ENCODE measurements at regions not wholly inside any gene's neighbourhood (a gene's known extent, or its start where the extent isn't known, plus 50 kb on each side); places are given as distances from the start of the nearest gene placed in this dataset.
A peak's percentile ranks its signal among the peaks of the same experiment; 100 is the strongest.

DNA sequence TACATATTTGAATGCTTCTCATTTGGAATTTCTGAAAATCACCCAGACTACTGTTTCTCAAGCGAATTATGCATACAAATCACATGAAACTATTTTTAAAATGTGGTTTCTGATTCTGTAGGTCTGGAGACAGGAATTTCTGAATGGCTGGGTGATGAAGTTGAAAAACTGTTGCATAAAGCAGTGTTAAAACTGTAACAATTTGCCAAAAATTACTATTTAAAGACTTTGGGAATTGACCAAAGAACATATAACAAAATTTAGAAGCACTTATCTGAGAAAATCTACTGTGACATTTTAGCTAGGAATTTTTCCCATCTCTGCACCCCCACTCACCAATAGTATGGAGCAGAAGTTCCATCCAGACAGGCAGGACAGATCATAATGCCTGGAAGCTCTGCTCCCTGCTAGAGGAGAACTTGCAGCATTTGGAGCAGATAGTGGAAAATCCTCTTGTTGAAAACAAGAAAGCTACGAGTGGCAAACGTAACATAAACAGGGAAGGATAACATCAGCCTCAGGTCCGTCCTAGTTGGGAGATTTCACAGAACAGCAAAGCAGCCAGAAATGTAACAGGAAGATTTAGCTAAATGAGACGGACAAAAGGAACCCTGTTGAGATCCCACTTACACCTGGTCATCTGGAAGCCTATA is 132.3 kb upstream of the MCTP2 start:
- H3K9ac ChIP-seq (ENCODE audit: low read length), result no peak overlapping the region
- no peak overlapping the region for H3K56ac ChIP-seq (ENCODE audit: low read length)
- H3K18ac ChIP-seq (ENCODE audit: low read length), result no peak overlapping the region
- H3K4me3 ChIP-seq (ENCODE audit: low read length), result no peak overlapping the region
- H3K79me2 ChIP-seq (ENCODE audit: control insufficient read depth, insufficient read depth, low read length), result no peaks in the 10 kb centered on the region
- H3K4ac ChIP-seq (ENCODE audit: low read depth, low read length), result no peak overlapping the region
- H3K79me1 ChIP-seq (ENCODE audit: low read length), result no peaks in the 10 kb centered on the region
- no peak overlapping the region for H2BK120ac ChIP-seq (ENCODE audit: low read depth, low read length)
- no peak overlapping the region for H3K4me2 ChIP-seq (ENCODE audit: low read length)
- H2BK5ac ChIP-seq (ENCODE audit: low read length), result no peak overlapping the region
- H2AK5ac ChIP-seq (ENCODE audit: low read length), result no peak overlapping the region
- no peak overlapping the region for H2BK15ac ChIP-seq (replicated peaks; ENCODE audit: low read depth)
- no peaks in the 10 kb centered on the region for H3K36me3 ChIP-seq (ENCODE audit: control insufficient read depth, insufficient read depth, low read length)
- no peak overlapping the region for H3K27ac ChIP-seq (ENCODE audit: low read depth, low read length)
- no peaks in the 10 kb centered on the region for H3K4me1 ChIP-seq (ENCODE audit: control insufficient read depth, low read depth, low read length)
- no peak for DNase-seq
- H4K5ac ChIP-seq (ENCODE audit: low read length), result no peak overlapping the region
- no peak overlapping the region for H3K23ac ChIP-seq (ENCODE audit: low read length)
- H4K8ac ChIP-seq (ENCODE audit: low read depth, low read length), result no peak overlapping the region
- no peaks in the 10 kb centered on the region for H3K27me3 ChIP-seq (ENCODE audit: insufficient read depth, low read length, poor library complexity)
- WGBS (ENCODE audit: extremely low coverage, insufficient coverage, low lambda C conversion rate), result no CpG with 5 or more reads among the region's 5 CpGs

DNA sequence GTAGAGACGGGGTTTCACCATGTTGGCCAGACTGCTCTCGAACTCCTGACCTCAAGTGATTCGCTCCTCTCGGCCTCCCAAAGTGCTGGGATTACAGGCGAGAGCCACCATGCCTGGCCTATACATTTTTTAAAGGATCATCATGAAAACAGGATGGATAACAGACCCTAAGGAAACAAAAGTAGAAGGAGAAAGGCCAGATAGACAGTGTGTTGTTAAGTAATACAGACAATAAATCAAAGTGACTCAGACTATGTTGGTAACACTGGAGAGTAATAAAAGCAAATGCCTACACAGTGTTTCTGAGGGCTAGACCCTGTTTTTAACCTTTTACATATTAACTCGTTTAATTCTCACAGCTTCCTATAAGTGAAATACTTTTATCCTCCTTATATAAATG is 133.8 kb upstream of the MCTP2 start:
- H3K18ac ChIP-seq (ENCODE audit: low read length), result no peak overlapping the region
- no peak overlapping the region for H3K23ac ChIP-seq (ENCODE audit: low read length)
- H3K4me2 ChIP-seq (ENCODE audit: low read length), result no peak overlapping the region
- WGBS (ENCODE audit: extremely low coverage, insufficient coverage, low lambda C conversion rate), result no CpG with 5 or more reads among the region's 6 CpGs
- H3K36me3 ChIP-seq (ENCODE audit: control insufficient read depth, insufficient read depth, low read length), result no peaks in the 10 kb centered on the region
- H3K27me3 ChIP-seq (ENCODE audit: insufficient read depth, low read length, poor library complexity), result no peaks in the 10 kb centered on the region
- DNase-seq, result no peak
- no peak overlapping the region for H2BK5ac ChIP-seq (ENCODE audit: low read length)
- H4K5ac ChIP-seq (ENCODE audit: low read length), result no peak overlapping the region
- H2BK120ac ChIP-seq (ENCODE audit: low read depth, low read length), result no peak overlapping the region
- no peak overlapping the region for H4K8ac ChIP-seq (ENCODE audit: low read depth, low read length)
- H3K56ac ChIP-seq (ENCODE audit: low read length), result no peak overlapping the region
- no peaks in the 10 kb centered on the region for H3K79me2 ChIP-seq (ENCODE audit: control insufficient read depth, insufficient read depth, low read length)
- H3K79me1 ChIP-seq (ENCODE audit: low read length), result no peaks in the 10 kb centered on the region
- H2BK15ac ChIP-seq (replicated peaks; ENCODE audit: low read depth), result no peak overlapping the region
- no peak overlapping the region for H3K4me3 ChIP-seq (ENCODE audit: low read length)
- H2AK5ac ChIP-seq (ENCODE audit: low read length), result no peak overlapping the region
- H3K4me1 ChIP-seq (ENCODE audit: control insufficient read depth, low read depth, low read length), result no peaks in the 10 kb centered on the region
- H3K4ac ChIP-seq (ENCODE audit: low read depth, low read length), result no peak overlapping the region
- no peak overlapping the region for H3K27ac ChIP-seq (ENCODE audit: low read depth, low read length)
- H3K9ac ChIP-seq (ENCODE audit: low read length), result no peak overlapping the region

DNA sequence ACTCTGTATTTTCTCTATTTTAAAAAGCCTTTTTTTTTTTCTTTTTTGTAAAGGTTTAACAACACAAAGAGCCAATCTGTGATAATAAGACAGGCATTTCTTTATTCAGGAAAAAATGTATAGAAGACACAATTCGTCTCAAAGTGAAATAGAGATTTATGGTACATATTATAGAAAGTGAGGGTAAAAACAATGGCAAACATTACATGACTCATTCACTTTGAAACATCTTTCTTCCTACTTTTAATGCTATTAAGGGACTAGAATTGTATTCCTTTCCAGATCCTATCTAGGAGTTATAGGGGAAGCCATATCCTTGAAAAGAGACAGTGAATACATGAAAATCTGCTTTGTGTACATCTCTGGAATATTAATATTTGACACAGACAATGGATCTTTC is 137.1 kb upstream of the MCTP2 start:
- no CpG with 5 or more reads among the region's 1 CpG for WGBS (ENCODE audit: extremely low coverage, insufficient coverage, low lambda C conversion rate)

DNA sequence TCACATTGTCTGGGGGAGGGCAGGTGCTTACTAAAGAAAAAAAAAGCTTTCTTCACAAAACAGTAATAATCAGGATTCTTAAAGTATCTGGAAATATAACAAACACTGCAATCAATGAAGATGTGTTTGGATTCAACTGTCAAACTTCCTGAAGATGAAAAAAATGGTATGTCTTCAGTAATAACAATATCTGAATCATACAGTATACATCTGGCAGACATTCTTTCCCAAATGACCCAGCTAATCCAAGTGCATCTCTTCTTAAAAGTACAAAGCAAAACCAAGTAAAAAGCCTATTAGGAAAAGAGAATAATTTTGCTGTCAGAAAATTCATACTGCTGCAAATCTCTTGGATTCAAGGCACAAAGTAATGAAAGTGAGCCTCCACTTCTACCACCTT is 145.0 kb upstream of the MCTP2 start:
- H3K36me3 ChIP-seq (ENCODE audit: control insufficient read depth, insufficient read depth, low read length), result no peaks in the 10 kb centered on the region
- no peak overlapping the region for H3K4me3 ChIP-seq (ENCODE audit: low read length)
- no peak overlapping the region for H4K5ac ChIP-seq (ENCODE audit: low read length)
- H4K8ac ChIP-seq (ENCODE audit: low read depth, low read length), result no peak overlapping the region
- no peaks in the 10 kb centered on the region for H3K27me3 ChIP-seq (ENCODE audit: insufficient read depth, low read length, poor library complexity)
- no peak overlapping the region for H2BK5ac ChIP-seq (ENCODE audit: low read length)
- H3K4me2 ChIP-seq (ENCODE audit: low read length), result no peak overlapping the region
- no peaks in the 10 kb centered on the region for H3K79me1 ChIP-seq (ENCODE audit: low read length)
- no peak overlapping the region for H3K18ac ChIP-seq (ENCODE audit: low read length)
- H3K4me1 ChIP-seq (ENCODE audit: control insufficient read depth, low read depth, low read length), result no peaks in the 10 kb centered on the region
- no peak overlapping the region for H3K4ac ChIP-seq (ENCODE audit: low read depth, low read length)
- no peak for DNase-seq
- no peak overlapping the region for H3K9ac ChIP-seq (ENCODE audit: low read length)
- no peaks in the 10 kb centered on the region for H3K79me2 ChIP-seq (ENCODE audit: control insufficient read depth, insufficient read depth, low read length)
- H2AK5ac ChIP-seq (ENCODE audit: low read length), result no peak overlapping the region
- no peak overlapping the region for H2BK15ac ChIP-seq (replicated peaks; ENCODE audit: low read depth)
- H3K23ac ChIP-seq (ENCODE audit: low read length), result no peak overlapping the region
- H2BK120ac ChIP-seq (ENCODE audit: low read depth, low read length), result no peak overlapping the region
- H3K27ac ChIP-seq (ENCODE audit: low read depth, low read length), result no peak overlapping the region
- no peak overlapping the region for H3K56ac ChIP-seq (ENCODE audit: low read length)

More for the DNA sequence above, 137.1 kb upstream of the MCTP2 start:
- DNase-seq, result no peak
- no peaks in the 10 kb centered on the region for H3K79me1 ChIP-seq (ENCODE audit: low read length)
- H3K4ac ChIP-seq (ENCODE audit: low read depth, low read length), result no peak overlapping the region
- H2BK120ac ChIP-seq (ENCODE audit: low read depth, low read length), result no peak overlapping the region
- no peak overlapping the region for H3K23ac ChIP-seq (ENCODE audit: low read length)
- H4K8ac ChIP-seq (ENCODE audit: low read depth, low read length), result no peak overlapping the region
- no peaks in the 10 kb centered on the region for H3K79me2 ChIP-seq (ENCODE audit: control insufficient read depth, insufficient read depth, low read length)
- H3K9ac ChIP-seq (ENCODE audit: low read length), result no peak overlapping the region
- no peaks in the 10 kb centered on the region for H3K27me3 ChIP-seq (ENCODE audit: insufficient read depth, low read length, poor library complexity)
- no peaks in the 10 kb centered on the region for H3K4me1 ChIP-seq (ENCODE audit: control insufficient read depth, low read depth, low read length)
- no peaks in the 10 kb centered on the region for H3K36me3 ChIP-seq (ENCODE audit: control insufficient read depth, insufficient read depth, low read length)
- no peak overlapping the region for H4K5ac ChIP-seq (ENCODE audit: low read length)
- no peak overlapping the region for H2BK15ac ChIP-seq (replicated peaks; ENCODE audit: low read depth)
- no peak overlapping the region for H2AK5ac ChIP-seq (ENCODE audit: low read length)
- H3K18ac ChIP-seq (ENCODE audit: low read length), result no peak overlapping the region
- H3K56ac ChIP-seq (ENCODE audit: low read length), result no peak overlapping the region
- H2BK5ac ChIP-seq (ENCODE audit: low read length), result no peak overlapping the region
- no peak overlapping the region for H3K4me2 ChIP-seq (ENCODE audit: low read length)
- H3K4me3 ChIP-seq (ENCODE audit: low read length), result no peak overlapping the region
- no peak overlapping the region for H3K27ac ChIP-seq (ENCODE audit: low read depth, low read length)

DNA sequence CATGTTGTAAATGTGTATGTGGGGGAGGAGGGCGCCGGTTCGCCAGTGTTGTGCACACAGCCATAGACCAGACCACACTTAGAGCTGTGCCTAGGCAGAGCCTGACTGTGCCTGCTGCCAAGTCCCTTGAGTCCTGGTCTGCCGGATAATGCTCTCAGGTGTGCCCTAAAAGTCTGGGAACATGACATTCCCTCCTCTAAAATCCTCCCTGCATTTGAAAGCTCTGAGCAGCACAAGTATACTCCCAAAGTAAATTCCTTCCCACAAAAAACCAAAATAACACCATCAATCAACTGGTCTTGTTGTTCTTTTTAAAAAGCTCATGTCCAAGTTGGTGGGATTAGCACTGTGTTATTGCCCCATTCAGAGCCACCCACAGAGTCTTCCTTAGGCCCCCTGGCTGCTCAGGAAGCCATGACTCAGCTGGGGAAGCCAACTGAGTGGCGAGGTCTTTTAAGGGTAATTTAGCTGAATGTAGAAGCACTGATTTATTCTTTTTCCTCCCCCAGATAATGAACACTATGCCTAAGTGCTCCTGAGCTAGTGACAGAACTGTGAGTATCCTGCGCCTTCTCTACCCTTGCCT is 147.8 kb upstream of the MCTP2 start:
- no CpG with 5 or more reads among the region's 6 CpGs for WGBS (ENCODE audit: extremely low coverage, insufficient coverage, low lambda C conversion rate)

DNA sequence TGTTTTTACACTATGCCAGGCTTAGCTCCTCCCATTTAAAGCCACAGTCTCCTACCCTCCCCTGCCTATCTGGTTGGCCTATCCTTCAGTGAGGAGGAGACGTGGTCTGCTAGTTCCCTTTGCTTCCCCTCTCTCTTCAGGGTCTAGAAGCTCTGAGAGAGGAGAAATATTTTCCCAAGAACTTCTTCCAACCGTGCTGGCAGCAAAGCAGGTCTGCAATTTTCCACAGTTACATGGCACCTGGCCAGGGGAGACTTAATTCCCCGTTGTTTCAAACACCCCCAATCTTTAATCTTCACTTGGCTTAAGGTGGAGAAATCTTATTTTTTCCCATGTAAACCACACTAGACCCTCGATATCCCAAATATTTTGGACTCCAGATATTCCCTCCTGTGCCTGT is 149.5 kb upstream of the MCTP2 start:
- Histone ChIP-seq H3K27me3 (ENCODE audit: insufficient read depth, low read length, poor library complexity) (no peaks in the 10 kb centered on the region), H3K4me3 (ENCODE audit: low read length) (no peak overlapping the region), H3K4ac (ENCODE audit: low read depth, low read length) (no peak overlapping the region), H3K56ac (ENCODE audit: low read length) (no peak overlapping the region), H4K5ac (ENCODE audit: low read length) (no peak overlapping the region), H2BK120ac (ENCODE audit: low read depth, low read length) (no peak overlapping the region), H3K79me1 (ENCODE audit: low read length) (no peaks in the 10 kb centered on the region), H3K36me3 (ENCODE audit: control insufficient read depth, insufficient read depth, low read length) (no peaks in the 10 kb centered on the region), H3K4me1 (ENCODE audit: control insufficient read depth, low read depth, low read length) (no peaks in the 10 kb centered on the region), H3K9ac (ENCODE audit: low read length) (no peak overlapping the region), H3K27ac (ENCODE audit: low read depth, low read length) (no peak overlapping the region), H3K18ac (ENCODE audit: low read length) (no peak overlapping the region), H3K79me2 (ENCODE audit: control insufficient read depth, insufficient read depth, low read length) (no peaks in the 10 kb centered on the region), H2BK15ac (replicated peaks; ENCODE audit: low read depth) (no peak overlapping the region), H4K8ac (ENCODE audit: low read depth, low read length) (no peak overlapping the region), H3K4me2 (ENCODE audit: low read length) (no peak overlapping the region), H2AK5ac (ENCODE audit: low read length) (no peak overlapping the region), H2BK5ac (ENCODE audit: low read length) (no peak overlapping the region), H3K23ac (ENCODE audit: low read length) (no peak overlapping the region)
- DNase-seq, result no peak
- WGBS (ENCODE audit: extremely low coverage, insufficient coverage, low lambda C conversion rate), result no CpG with 5 or more reads among the region's 4 CpGs

More for the DNA sequence above, 147.8 kb upstream of the MCTP2 start:
- no peak overlapping the region for H3K4ac ChIP-seq (ENCODE audit: low read depth, low read length)
- H3K23ac ChIP-seq (ENCODE audit: low read length), result no peak overlapping the region
- no peak overlapping the region for H2BK5ac ChIP-seq (ENCODE audit: low read length)
- no peak overlapping the region for H3K4me2 ChIP-seq (ENCODE audit: low read length)
- no peak overlapping the region for H3K27ac ChIP-seq (ENCODE audit: low read depth, low read length)
- H3K79me1 ChIP-seq (ENCODE audit: low read length), result no peaks in the 10 kb centered on the region
- H4K8ac ChIP-seq (ENCODE audit: low read depth, low read length), result no peak overlapping the region
- H3K79me2 ChIP-seq (ENCODE audit: control insufficient read depth, insufficient read depth, low read length), result no peaks in the 10 kb centered on the region
- no peak overlapping the region for H3K56ac ChIP-seq (ENCODE audit: low read length)
- no peaks in the 10 kb centered on the region for H3K4me1 ChIP-seq (ENCODE audit: control insufficient read depth, low read depth, low read length)
- H2BK15ac ChIP-seq (replicated peaks; ENCODE audit: low read depth), result no peak overlapping the region
- H2AK5ac ChIP-seq (ENCODE audit: low read length), result no peak overlapping the region
- H3K18ac ChIP-seq (ENCODE audit: low read length), result no peak overlapping the region
- no peaks in the 10 kb centered on the region for H3K27me3 ChIP-seq (ENCODE audit: insufficient read depth, low read length, poor library complexity)
- peak; percentile 5 for DNase-seq
- H3K4me3 ChIP-seq (ENCODE audit: low read length), result no peak overlapping the region
- no peak overlapping the region for H3K9ac ChIP-seq (ENCODE audit: low read length)
- no peaks in the 10 kb centered on the region for H3K36me3 ChIP-seq (ENCODE audit: control insufficient read depth, insufficient read depth, low read length)
- no peak overlapping the region for H4K5ac ChIP-seq (ENCODE audit: low read length)
- H2BK120ac ChIP-seq (ENCODE audit: low read depth, low read length), result no peak overlapping the region
